T-cell (primary cell): ENCODE measurements at regions not wholly inside any gene's neighbourhood (a gene's known extent, or its start where the extent isn't known, plus 50 kb on each side); places are given as distances from the start of the nearest gene placed in this dataset.
"Not testable (repeated sequence)": the region's sequence is repeated elsewhere in the genome, so short reads cannot be mapped to it uniquely, and the experiment has no call there.

ENCODE experiments used
- ATAC-seq, 4 experiments: fragments of 200-7000 bp in 3 of 4; fragments of 150-1000 bp in 1 of 4; cut with Tn5 transposase; replicated peaks in 1 of 4; 1 replicate in 3 of 4; 2 replicates in 1 of 4; pipeline ENCODE4 v1.10.0; 2021; ENCODE audit warnings: moderate library complexity in 3 of 4, mild to moderate bottlenecking in 2 of 4, moderate number of reproducible peaks in 1 of 4
- CTCF ChIA-PET, 2 donors: fragments of 300-600 bp; sonication (Branson Sonifier 250); formaldehyde crosslinking; loops; one replicate each; lab custom pipeline; 2022; ENCODE audit warnings: antibody characterized with exemption in 2 of 2; lab: Charles Lee
- POLR2A ChIA-PET, 2 donors: fragments of 300-600 bp; sonication (Branson Sonifier 250); formaldehyde crosslinking; loops; one replicate each; lab custom pipeline; 2022; ENCODE audit warnings: antibody characterized with exemption in 2 of 2; lab: Charles Lee
- DNase-seq, 35 experiments: peaks; one replicate each; pipeline versions ENCODE4 v3.0.0 to v3.0.0-alpha.2; 2013 to 2023
- H3K27ac ChIP-seq: one replicate; pipeline ENCODE4 v1.5.1; 2013; ENCODE audit warnings: low read length
- H3K27me3 ChIP-seq, 2 experiments: replicated peaks in 1 of 2; 1 replicate in 1 of 2; 2 replicates in 1 of 2; pipeline versions ENCODE4 v1.6.1 to v1.7.0; 2013; ENCODE audit warnings: low read length in 1 of 2, mixed read lengths in 1 of 2; ENCODE audit not compliant: control insufficient read depth in 2 of 2, insufficient read depth in 2 of 2; ENCODE audit errors: extremely low read depth in 1 of 2
- H3K36me3 ChIP-seq, 2 donors: 1 replicate in 1 of 2; 2 replicates in 1 of 2; pipeline versions ENCODE4 v1.6.1 to v1.7.0; 2013; ENCODE audit warnings: low read length in 1 of 2; ENCODE audit not compliant: control insufficient read depth in 2 of 2, insufficient read depth in 1 of 2; ENCODE audit errors: extremely low read depth in 1 of 2
- H3K4me1 ChIP-seq, 2 experiments: 1 replicate in 1 of 2; 2 replicates in 1 of 2; pipeline versions ENCODE4 v1.6.1 to v1.7.0; 2013; ENCODE audit warnings: low read length in 2 of 2, mixed read lengths in 1 of 2; ENCODE audit not compliant: insufficient read depth in 2 of 2, control insufficient read depth in 1 of 2; ENCODE audit errors: extremely low read depth in 1 of 2
- H3K4me3 ChIP-seq, 2 donors: 1 replicate in 1 of 2; 2 replicates in 1 of 2; pipeline versions ENCODE4 v1.5.1 to v1.7.0; 2013; ENCODE audit warnings: mild to moderate bottlenecking in 2 of 2, low read length in 1 of 2, moderate library complexity in 1 of 2; ENCODE audit not compliant: control insufficient read depth in 1 of 2; ENCODE audit errors: extremely low read depth in 1 of 2
- H3K9me3 ChIP-seq: 2 replicates; pipeline ENCODE4 v1.7.0; 2013
- H3K27ac Mint-ChIP-seq, 2 donors: one replicate each; pipeline ENCODE4 v1.8.0; 2020 to 2021; ENCODE audit warnings: mild to moderate bottlenecking in 2 of 2, mixed read lengths in 2 of 2
- H3K27me3 Mint-ChIP-seq, 2 donors: one replicate each; pipeline ENCODE4 v1.8.0; 2021 to 2022; ENCODE audit warnings: mixed read lengths in 2 of 2
- H3K36me3 Mint-ChIP-seq: one replicate; pipeline ENCODE4 v1.8.0; 2021; ENCODE audit warnings: mixed read lengths
- H3K4me1 Mint-ChIP-seq, 3 donors: one replicate each; pipeline ENCODE4 v1.8.0; 2020 to 2022; ENCODE audit warnings: mixed read lengths in 3 of 3, mild to moderate bottlenecking in 1 of 3
- H3K4me3 Mint-ChIP-seq, 3 donors: one replicate each; pipeline ENCODE4 v1.8.0; 2020 to 2022; ENCODE audit warnings: mild to moderate bottlenecking in 3 of 3, mixed read lengths in 3 of 3, moderate library complexity in 3 of 3
- H3K9me3 Mint-ChIP-seq, 3 donors: one replicate each; pipeline ENCODE4 v1.8.0; 2020 to 2022; ENCODE audit warnings: mixed read lengths in 3 of 3
- WGBS: methylation state at CpG from one replicate; pipeline ENCODE4 v1.1.5; 2013; ENCODE audit warnings: missing lambda C conversion rate; ENCODE audit not compliant: insufficient coverage; 5-methylcytosine and 5-hydroxymethylcytosine counted together

DNA sequence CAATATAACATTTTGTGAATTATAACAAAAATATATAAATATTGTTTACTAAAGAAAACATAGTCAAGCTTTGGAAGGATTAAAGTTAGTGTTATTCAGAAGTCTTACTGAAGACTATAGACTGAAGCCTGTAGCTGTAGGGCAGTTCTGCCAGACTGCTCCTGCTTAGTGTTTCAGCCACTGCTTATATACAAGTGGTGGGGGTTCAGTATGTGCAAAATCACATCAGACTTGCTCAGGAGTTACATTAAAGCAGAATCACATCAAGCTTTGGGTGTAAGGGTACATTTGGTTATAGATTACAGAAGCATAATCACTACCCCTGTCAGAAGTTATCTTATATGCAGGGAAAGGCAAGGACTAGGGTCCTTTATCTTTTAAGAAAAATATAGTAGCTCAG is 653.8 kb downstream of the ANKRD7 start:
- no peak overlapping the region for H3K4me3 Mint-ChIP-seq
- Histone ChIP-seq H3K27ac (no peak overlapping the region), H3K27me3 (no peaks in the 10 kb centered on the region), H3K9me3 (no peaks in the 10 kb centered on the region), H3K4me3 (no peak overlapping the region), H3K4me1 (no peaks in the 10 kb centered on the region), H3K36me3 (no peaks in the 10 kb centered on the region)
- ChIA-PET POLR2A (no interaction called here), CTCF (no interaction called here)
- H3K27ac Mint-ChIP-seq = no peak overlapping the region
- H3K27me3 Mint-ChIP-seq = no peaks in the 10 kb centered on the region
- no peaks in the 10 kb centered on the region for H3K4me1 Mint-ChIP-seq
- H3K9me3 Mint-ChIP-seq = no peaks in the 10 kb centered on the region
- ATAC-seq (no peak), DNase-seq (no peak)
- no peaks in the 10 kb centered on the region for H3K36me3 Mint-ChIP-seq

GRCh38 chr7:118898284-118898683 is 673.8 kb downstream of the ANKRD7 start:
- H3K36me3 Mint-ChIP-seq = no peaks in the 10 kb centered on the region
- no peak overlapping the region for H3K27ac Mint-ChIP-seq
- no peaks in the 10 kb centered on the region for H3K27me3 Mint-ChIP-seq
- Histone ChIP-seq H3K27ac (no peak overlapping the region), H3K9me3 (no peaks in the 10 kb centered on the region), H3K4me3 (no peak overlapping the region), H3K36me3 (no peaks in the 10 kb centered on the region), H3K4me1 (no peaks in the 10 kb centered on the region), H3K27me3 (no peaks in the 10 kb centered on the region)
- peaks cover 3 to 11% (median 7%) of the 10 kb centered on the region in 3 donors for H3K9me3 Mint-ChIP-seq
- ATAC-seq = no peak
- no peak for DNase-seq
- CTCF ChIA-PET = no interaction called here
- no CpG with 5 or more reads among the region's 2 CpGs for WGBS
- no peak overlapping the region for H3K4me3 Mint-ChIP-seq
- POLR2A ChIA-PET = no interaction called here
- no peaks in the 10 kb centered on the region for H3K4me1 Mint-ChIP-seq

- no peaks in the 10 kb centered on the region for H3K9me3 ChIP-seq
- ChIA-PET CTCF (no interaction called here), POLR2A (no interaction called here)
- no peak overlapping the region for H3K4me3 Mint-ChIP-seq
- no peaks in the 10 kb centered on the region for H3K4me1 Mint-ChIP-seq
- peaks cover 3 to 12% (median 4%) of the 10 kb centered on the region in 3 donors for H3K9me3 Mint-ChIP-seq
- no peak overlapping the region for H3K27ac Mint-ChIP-seq
- no peak for DNase-seq
- H3K27me3 Mint-ChIP-seq = no peaks in the 10 kb centered on the region
- H3K27me3 ChIP-seq = no peaks in the 10 kb centered on the region
- no peak overlapping the region for H3K4me3 ChIP-seq
- H3K4me1 ChIP-seq = no peaks in the 10 kb centered on the region
- no peaks in the 10 kb centered on the region for H3K36me3 Mint-ChIP-seq
- no CpG with 5 or more reads among the region's 3 CpGs for WGBS
- ATAC-seq = no peak
- no peaks in the 10 kb centered on the region for H3K36me3 ChIP-seq
- no peak overlapping the region for H3K27ac ChIP-seq
Measured at GRCh38 chr7:118902600-118902999, 678.1 kb downstream of the ANKRD7 start.

- Histone ChIP-seq H3K4me3 (no peak overlapping the region), H3K9me3 (no peaks in the 10 kb centered on the region), H3K36me3 (no peaks in the 10 kb centered on the region), H3K27me3 (no peaks in the 10 kb centered on the region), H3K27ac (no peak overlapping the region), H3K4me1 (no peaks in the 10 kb centered on the region)
- ChIA-PET CTCF (no interaction called here), POLR2A (no interaction called here)
- Mint-ChIP-seq H3K9me3 (peaks cover 0 to 4% (median 0%) of the 10 kb centered on the region in 3 donors), H3K27ac (no peak overlapping the region), H3K27me3 (no peaks in the 10 kb centered on the region), H3K36me3 (no peaks in the 10 kb centered on the region), H3K4me1 (no peaks in the 10 kb centered on the region), H3K4me3 (no peak overlapping the region)
- DNase-seq (no peak), ATAC-seq (no peak)
- 89% methylated on average over 6 of the region's 8 CpGs for WGBS
Measured at GRCh38 chr7:118907911-118908527, 683.5 kb downstream of the ANKRD7 start.

DNA sequence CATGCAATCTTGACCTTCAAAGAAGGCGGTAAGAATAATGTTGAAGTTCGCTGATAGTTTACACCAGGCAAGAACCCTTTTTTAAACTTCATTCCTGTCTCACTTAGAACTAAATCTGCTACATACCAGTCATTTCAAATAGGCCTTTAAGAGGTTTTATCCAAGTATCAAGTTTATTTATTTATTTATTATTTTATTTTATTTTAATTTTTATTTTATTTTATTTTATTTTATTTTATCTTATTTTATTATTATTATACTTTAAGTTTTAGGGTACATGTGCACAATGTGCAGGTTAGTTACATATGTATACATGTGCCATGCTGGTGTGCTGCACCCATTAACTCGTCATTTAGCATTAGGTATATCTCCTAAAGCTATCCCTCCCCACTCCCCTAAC is 691.6 kb downstream of the ANKRD7 start:
- ATAC-seq, H3K36me3 Mint-ChIP-seq, H3K27me3 ChIP-seq, H3K36me3 ChIP-seq, H3K27ac Mint-ChIP-seq, H3K4me3 ChIP-seq, POLR2A ChIA-PET, CTCF ChIA-PET, H3K27ac ChIP-seq, H3K27me3 Mint-ChIP-seq, H3K9me3 Mint-ChIP-seq, H3K4me1 ChIP-seq, H3K4me1 Mint-ChIP-seq, H3K9me3 ChIP-seq, DNase-seq, H3K4me3 Mint-ChIP-seq: not testable (repeated sequence)
- no CpG with 5 or more reads among the region's 3 CpGs for WGBS

DNA sequence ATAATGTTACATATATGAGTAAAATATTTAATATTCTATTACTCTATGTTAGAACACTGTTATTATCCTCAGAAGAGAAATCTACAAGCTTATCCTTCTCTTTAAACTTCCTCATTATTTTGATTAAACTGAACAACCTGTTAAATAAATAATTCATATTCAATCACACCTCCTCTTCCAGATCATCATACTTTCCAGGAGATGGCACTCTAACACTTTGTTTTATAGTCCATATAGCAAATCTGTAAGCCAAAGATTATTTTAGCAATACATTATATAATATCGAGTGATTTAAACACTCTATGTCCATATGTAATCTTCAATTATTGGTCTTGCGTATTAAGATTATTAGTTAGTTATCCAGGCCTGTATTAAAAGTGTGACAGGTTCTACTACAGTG is 694.1 kb downstream of the ANKRD7 start:
- H3K4me3 Mint-ChIP-seq = no peak overlapping the region
- Histone ChIP-seq H3K27ac (no peak overlapping the region), H3K4me1 (no peaks in the 10 kb centered on the region), H3K9me3 (no peaks in the 10 kb centered on the region), H3K36me3 (no peaks in the 10 kb centered on the region), H3K27me3 (no peaks in the 10 kb centered on the region), H3K4me3 (no peak overlapping the region)
- DNase-seq (no peak), ATAC-seq (no peak)
- no peaks in the 10 kb centered on the region for H3K4me1 Mint-ChIP-seq
- WGBS = no CpG with 5 or more reads among the region's 2 CpGs
- no peaks in the 10 kb centered on the region for H3K36me3 Mint-ChIP-seq
- H3K27me3 Mint-ChIP-seq = no peaks in the 10 kb centered on the region
- ChIA-PET CTCF (interaction anchor here in 1 of 2 donors (0.6 kb wide), 1 partner anchor 810 kb away, joined by 3 read pairs; no protein-coding TSS in a partner anchor), POLR2A (no interaction called here)
- H3K27ac Mint-ChIP-seq = no peak overlapping the region
- H3K9me3 Mint-ChIP-seq = peaks cover 0 to 11% (median 0%) of the 10 kb centered on the region in 3 donors

- ChIA-PET POLR2A (no interaction called here), CTCF (no interaction called here)
- H3K27ac Mint-ChIP-seq = no peak overlapping the region
- no peaks in the 10 kb centered on the region for H3K9me3 Mint-ChIP-seq
- no CpG with 5 or more reads among the region's 1 CpG for WGBS
- Histone ChIP-seq H3K27me3 (no peaks in the 10 kb centered on the region), H3K4me1 (no peaks in the 10 kb centered on the region), H3K9me3 (no peaks in the 10 kb centered on the region), H3K27ac (no peak overlapping the region), H3K36me3 (no peaks in the 10 kb centered on the region), H3K4me3 (no peak overlapping the region)
- no peaks in the 10 kb centered on the region for H3K27me3 Mint-ChIP-seq
- ATAC-seq = no peak
- H3K4me3 Mint-ChIP-seq = no peak overlapping the region
- DNase-seq = no peak
- H3K4me1 Mint-ChIP-seq = no peaks in the 10 kb centered on the region
- H3K36me3 Mint-ChIP-seq = no peaks in the 10 kb centered on the region
Measured at GRCh38 chr7:118938845-118939244, 714.3 kb downstream of the ANKRD7 start.
